Stimulated activated CD8-positive, alpha-beta memory T cell treated with anti-CD3 and anti-CD28 coated beads, Interleukin-15, amount 100 ng/mL, for 4 hours (primary cell): ENCODE measurements at regions not wholly inside any gene's neighbourhood (a gene's known extent, or its start where the extent isn't known, plus 50 kb on each side); places are given as distances from the start of the nearest gene placed in this dataset.
"Not testable (repeated sequence)": the region's sequence is repeated elsewhere in the genome, so short reads cannot be mapped to it uniquely, and the experiment has no call there.

Source experiments
- DNase-seq, 2 donors: peaks; one replicate each; pipeline ENCODE4 v3.0.0-alpha.2; 2020; ENCODE audit warnings: low read depth in 2 of 2

GRCh38 chr6:141498977-141499376 is 633.7 kb upstream of the GJE1 start:
- DNase-seq: no peak

DNA sequence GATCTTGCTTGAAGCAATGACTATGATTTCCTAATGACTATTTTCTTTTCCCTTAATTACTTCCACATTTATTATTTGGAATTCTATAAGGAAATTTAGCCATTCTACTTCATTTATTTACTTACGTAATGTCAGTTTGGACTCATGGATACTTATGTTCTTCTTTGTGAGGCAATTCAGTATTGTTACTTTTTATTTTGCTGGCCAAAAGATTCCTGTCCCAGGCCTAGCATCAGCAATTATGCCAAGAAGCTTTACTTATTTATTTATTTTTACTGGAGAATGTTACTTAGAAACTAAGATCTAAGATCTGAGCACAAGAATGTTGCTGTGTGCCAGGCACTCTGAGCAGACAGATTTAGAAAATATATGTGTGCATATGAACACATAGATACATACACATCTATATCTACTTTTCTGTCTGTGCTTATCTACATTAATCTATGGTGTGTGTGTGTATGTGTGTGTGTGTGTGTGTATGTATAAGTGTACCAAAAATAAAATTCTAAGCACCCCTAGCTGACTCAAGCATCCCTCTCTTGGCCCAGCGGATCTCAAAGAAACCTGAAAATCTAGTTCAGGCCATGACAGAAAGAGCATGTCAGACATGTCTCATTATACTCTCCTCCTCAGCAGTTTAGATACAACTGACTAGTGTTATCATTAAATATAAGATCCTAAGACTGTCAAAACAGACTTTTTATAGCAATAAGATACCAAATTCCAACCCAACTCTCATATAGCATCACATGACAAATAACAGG is 640.0 kb upstream of the GJE1 start:
- no peak for DNase-seq

- no peak for DNase-seq
Measured at GRCh38 chr6:141491684-141492083, 641.0 kb upstream of the GJE1 start.

GRCh38 chr6:141490982-141491381 is 641.7 kb upstream of the GJE1 start:
- DNase-seq: no peak

DNA sequence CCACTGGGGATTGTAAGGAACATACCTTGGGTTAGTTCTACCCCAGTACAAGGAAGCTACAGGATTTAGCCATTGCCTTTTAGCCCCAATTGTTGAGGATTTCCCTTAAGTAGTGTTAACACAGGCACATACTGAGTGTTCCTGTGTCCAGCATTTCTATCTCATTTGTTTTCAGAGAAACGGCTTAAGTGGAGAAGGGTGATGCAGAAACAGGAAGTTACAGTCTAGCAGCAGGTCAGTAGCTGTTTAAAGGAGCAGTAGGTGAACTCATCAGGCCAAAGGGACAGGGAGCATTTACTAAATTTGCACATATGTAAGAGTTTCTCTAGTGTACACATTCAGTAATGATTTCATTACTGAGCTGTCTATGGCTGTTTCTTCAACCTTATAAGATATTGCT is 644.2 kb upstream of the GJE1 start:
- DNase-seq: no peak

DNA sequence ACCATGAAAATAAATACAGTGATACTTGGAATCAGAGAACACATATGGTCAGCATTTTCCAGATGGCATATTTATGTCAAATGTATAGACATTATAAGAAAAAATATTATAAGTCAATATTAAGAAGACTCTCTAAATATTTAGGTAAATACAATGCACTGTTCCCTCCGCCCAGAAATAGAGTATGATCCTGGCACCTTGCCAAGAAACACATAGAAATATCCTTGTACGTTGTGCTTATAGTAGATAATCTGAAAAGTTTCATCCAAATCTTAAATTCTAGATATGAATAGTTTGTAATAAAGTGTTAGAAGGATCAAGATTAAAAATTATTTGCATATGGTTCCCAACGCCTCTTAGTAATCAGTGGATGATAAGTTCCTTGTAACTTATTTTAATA is 645.8 kb upstream of the GJE1 start:
- DNase-seq: no peak

DNA sequence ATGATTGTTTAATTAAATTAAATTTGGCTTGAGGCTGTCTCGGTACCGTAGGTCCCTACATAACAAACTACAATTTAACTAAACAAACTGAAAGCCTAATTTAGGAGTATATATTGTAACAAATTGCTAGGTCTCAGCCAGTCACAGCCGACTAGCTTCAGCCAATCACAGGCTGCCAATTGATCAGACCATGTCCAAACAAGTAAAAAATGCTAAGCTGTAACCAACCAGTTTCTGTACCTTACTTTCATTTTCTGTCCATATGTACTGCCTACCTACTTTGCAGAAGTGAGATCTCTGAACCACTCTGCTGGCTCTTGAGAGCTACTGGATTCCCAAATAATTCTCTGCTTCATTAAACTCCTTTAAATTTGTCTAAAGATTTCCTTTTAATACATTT is 648.0 kb upstream of the GJE1 start:
- no peak for DNase-seq

DNA sequence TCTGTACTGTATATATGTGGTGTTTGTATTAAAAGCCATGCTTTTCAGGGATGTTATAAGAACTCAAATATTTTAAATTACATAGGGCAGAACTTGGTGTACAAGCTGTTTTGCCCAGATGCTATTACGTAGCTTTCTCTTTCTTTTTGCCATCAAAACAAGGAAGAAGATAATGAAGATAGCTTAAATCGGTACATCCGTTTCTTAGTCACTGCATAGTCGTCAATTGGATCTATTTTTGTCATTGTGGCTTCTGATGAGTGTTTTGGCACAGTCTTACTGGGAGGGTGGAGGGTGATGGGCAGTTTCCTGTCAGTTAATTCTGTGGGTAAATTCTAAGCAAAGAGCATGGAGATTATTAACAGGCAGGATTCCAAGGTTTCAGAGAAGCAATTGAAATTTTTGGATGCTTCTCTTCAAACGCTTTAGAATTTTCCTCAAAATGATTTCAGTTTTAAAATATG is 649.1 kb upstream of the GJE1 start:
- DNase-seq: peak; percentile 11 to 28

DNA sequence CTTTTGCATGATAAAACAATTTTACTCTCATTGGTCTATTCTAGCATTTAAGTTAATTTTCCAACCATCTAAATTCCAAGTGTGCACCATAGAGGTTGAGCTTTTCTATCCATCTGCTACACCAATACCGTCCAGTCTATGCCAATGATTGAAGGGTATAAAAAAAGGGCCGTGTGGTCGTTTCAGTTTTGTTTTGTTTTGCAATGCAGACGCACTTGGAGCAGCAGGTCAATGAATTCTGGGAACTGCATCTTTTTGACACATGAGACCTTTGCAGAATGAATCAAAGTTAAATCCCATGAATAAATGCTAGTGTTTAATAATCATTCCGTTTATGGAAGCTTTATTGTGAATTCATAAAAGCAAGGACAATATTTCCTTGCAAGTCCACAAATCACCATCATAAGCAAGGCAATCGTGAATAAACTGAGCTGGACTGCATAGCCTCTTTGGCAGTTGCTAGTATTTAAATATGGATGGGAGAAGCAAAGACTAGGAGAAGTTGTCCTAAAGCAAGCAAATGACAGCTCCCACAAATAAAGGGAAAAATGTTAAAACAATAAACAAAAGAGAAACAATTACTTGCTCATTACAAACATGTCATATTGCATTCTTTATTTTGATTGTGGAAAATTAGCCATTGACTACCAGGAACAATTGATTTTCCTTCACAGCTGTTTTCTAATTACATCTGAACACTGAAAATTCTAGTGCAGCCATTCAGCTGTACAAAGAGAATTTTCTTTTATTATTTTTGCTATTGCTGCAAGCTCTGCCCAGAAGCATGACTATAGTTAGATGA is 649.7 kb upstream of the GJE1 start:
- no peak for DNase-seq

DNA sequence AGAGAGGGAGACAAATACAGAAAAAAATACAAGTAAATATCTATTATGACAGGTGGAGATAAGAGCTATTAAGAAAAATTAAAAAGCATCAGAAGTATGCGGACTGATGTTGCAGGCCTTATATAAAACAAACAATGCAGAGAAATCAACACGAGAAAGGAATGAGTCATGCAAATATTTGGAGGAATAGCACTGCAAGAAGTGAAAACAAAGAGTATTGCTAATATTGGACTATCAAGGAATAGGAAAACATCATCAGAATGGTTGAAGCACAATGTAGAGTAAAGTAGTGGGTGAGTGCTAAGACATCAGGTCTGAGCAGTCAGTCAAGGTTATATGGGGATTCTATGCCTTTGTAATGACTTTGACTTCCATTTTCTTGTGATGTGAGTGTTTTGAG is 657.5 kb upstream of the GJE1 start:
- DNase-seq: no peak

DNA sequence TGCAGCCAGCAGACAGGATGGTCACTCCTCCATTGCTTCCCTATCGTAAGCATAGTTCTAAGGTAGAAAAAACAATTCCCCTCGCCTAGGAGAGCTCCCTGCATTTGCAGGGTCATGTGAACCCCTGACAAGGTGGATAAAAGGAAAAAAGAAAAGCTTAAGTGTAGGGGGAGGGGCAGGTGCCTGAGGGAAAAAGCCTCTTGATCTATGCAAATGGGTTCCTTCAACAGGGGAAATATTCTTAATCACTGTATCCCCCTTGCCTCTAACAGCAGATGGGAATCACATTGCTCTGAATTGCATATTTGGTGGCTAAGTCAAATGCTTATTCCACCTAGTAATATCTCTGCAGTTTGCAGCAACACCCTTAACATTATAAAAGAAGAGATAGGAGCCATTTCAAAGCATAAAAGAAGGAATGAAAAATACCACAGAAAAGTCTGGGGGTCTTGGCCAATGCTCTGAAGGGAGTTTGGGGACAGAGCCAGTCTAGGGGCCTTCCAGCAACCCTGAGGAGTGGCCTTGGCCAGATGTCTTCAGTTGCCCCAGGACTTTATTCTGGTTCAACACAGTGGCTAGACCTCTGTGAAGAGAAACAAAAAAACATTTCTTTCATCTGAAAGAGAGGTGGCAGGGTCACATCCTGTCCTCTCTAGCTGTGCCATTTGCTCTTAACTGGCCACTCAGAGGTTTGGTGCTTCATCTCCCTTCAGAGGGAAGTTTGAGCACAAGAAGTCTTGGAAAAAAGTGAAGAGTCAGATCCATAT is 660.4 kb upstream of the GJE1 start:
- DNase-seq: no peak

DNA sequence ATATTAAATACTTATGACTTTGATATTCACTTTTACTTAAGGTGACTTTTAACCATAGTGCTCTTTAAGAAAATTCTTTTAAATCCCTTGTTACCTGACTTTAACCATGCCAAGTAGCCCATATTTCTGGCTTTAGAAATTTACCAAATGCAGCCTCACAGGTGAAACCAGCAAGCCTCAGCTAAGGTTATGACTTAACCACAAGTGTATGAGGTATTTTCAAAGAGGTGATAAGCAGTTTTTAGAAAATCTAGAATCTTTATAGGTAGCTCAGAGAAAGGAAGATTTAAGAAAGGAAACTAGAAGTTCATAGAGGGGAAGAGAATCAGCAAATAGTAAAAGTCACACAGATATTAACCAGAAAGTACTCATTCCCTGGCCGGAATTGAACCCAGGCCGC is 661.9 kb upstream of the GJE1 start:
- DNase-seq: no peak

DNA sequence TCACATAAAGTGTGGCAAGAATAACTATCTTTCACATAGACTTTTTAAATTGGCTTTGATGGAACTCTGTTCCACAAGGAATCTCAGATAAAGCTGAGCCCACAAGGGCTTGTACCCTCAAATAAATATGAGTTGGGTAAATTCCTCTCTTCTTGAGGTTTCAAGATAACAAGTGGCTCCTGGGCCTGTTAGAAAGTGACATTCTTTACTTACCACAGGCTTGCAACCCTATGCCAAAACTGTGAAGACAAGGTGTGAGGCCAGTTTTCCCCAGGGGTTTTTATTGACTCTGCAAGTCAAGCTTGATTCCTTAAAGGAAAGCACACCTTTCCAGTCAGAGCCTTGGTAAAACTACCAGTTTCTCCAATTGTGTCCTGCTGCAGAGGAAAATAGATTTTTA is 664.8 kb upstream of the GJE1 start:
- no peak for DNase-seq

DNA sequence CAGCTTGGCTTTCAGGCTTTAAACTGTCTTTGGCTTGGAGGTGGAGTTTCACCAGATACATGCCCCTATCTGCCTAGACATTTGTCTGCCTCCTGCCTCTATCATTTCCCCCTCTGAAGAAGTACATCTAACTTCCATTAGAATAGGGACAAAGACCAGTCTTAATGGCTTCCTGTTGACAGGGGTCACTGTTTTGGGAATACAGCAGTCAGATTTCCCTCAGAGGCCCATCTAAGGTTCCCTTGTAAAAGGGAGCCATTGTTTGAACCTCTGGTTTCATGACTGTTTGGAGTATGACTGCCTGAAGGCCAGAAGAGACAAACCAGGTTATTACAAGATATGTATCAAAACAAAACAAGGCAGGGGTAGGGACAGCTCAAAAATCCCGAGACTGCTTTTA is 665.7 kb upstream of the GJE1 start:
- no peak for DNase-seq

DNA sequence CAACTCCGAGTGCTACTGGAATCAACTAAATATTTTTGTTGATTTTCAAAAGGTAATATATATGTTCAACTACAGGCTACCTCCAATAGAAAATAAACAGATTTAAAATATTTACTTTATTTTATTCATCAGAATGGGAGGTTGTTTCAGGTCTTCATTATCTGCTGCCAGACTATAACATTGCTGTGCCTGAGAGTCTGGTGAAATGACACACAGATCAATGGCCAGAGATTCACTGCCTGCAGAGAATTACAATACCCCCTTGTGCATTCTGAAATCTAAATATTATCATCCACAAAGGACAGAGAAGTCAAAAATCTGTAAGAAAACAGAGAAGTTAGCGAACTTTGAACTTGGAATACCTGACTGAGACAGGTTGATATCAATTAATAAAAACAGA is 667.8 kb upstream of the GJE1 start:
- DNase-seq: no peak

- no peak for DNase-seq
Measured at GRCh38 chr6:141464490-141464889, 668.2 kb upstream of the GJE1 start.

DNA sequence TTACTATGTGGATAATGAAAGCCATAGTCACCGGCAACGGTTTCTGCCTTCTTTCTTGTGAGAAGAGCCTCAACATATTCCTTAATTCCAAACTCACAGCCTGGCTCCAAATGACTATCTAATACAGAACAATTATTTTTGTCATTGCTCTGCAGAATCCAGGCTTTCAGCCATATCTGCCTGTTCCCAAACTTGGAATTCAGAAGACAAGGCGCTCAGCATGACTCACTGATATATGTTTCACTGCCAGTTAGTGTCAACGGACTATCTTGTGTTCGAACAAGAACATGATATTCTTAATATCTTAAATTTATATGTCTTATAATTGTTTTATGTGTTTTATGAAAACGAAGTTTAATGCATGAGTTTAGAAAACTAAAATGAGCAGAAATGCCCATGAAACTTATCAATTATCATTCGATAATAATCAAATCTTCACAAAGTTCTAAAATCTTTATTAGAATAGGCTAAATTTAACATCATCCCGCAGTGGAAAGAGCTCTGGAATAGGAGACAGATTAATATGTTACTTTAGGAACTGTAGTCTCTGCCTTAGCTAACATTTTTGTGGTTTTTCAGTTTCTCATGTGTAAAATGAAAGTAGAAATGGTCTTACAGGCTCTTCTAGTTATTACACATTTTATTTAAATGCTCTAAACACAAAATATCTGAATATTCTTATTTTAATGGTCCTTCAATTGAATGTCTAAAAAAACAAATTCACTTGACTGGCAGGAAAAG is 669.3 kb upstream of the GJE1 start:
- DNase-seq: no peak

GRCh38 chr6:141460743-141461484 is 671.8 kb upstream of the GJE1 start:
- no peak for DNase-seq

DNA sequence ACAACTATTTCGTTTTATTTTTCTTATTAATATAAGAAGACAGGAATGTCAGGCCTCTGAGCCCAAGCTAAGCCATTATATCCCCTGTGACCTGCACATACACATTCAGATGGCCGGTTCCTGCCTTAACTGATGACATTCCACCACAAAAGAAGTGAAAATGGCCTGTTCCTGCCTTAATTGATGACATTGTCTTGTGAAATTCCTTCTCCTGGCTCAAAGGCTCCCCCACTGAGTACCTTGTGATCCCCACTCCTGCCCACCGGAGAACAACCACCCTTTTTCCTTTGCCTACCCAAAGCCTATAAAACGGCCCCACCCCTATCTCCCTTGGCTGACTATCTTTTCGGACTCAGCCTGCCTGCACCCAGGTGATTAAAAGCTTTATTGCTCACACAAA is 672.5 kb upstream of the GJE1 start:
- not testable (repeated sequence) for DNase-seq

DNA sequence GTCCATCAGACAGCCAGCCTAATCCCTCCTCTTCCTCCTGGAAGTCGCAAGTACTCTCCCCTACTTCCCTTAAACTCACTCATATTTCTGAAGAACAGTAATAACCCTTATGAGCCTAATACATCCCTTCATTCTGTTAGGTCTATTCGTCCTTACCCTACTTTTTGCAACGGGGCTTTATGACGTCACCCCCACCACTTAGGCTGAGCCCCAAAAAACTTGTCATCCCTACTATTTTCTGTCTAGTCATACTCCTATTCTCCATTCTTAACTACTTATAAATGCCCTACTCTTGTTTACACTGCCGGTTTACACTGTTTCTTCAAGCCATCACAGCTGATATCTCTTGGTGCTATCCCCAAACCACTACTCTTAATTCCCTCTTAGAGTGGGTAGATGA is 674.7 kb upstream of the GJE1 start:
- not testable (repeated sequence) for DNase-seq

GRCh38 chr6:141452354-141452686 is 680.4 kb upstream of the GJE1 start:
- DNase-seq: no peak
